Left renal cortex interstitium (tissue), 4 donors: ENCODE measurements at regions not wholly inside any gene's neighbourhood (a gene's known extent, or its start where the extent isn't known, plus 50 kb on each side); places are given as distances from the start of the nearest gene placed in this dataset.

Experiments used
- DNase-seq, 4 donors: peaks; one replicate each; pipeline ENCODE4 v3.0.0-alpha.2; 2013; ENCODE audit warnings: low read depth in 4 of 4, low spot score in 2 of 4, missing footprints in 1 of 4

- DNase-seq: no peak
Observed at GRCh38 chr12:92438641-92439419, 264.0 kb upstream of the PLEKHG7 start.

GRCh38 chr12:92437452-92437851 lies 265.3 kb upstream of the PLEKHG7 start:
- DNase-seq: no peak

GRCh38 chr12:92436856-92437255 lies 265.9 kb upstream of the PLEKHG7 start:
- DNase-seq: no peak

GRCh38 chr12:92434607-92435025 lies 268.2 kb upstream of the PLEKHG7 start:
- no peak for DNase-seq

- no peak for DNase-seq
Observed at GRCh38 chr12:92432724-92433441, 269.9 kb upstream of the PLEKHG7 start.

GRCh38 chr12:92431146-92431545 lies 271.6 kb upstream of the PLEKHG7 start:
- no peak for DNase-seq

- no peak for DNase-seq
Observed at GRCh38 chr12:92426332-92426731, 276.5 kb upstream of the PLEKHG7 start.

- no peak for DNase-seq
Observed at GRCh38 chr12:92425165-92425564, 277.6 kb upstream of the PLEKHG7 start.

GRCh38 chr12:92424338-92424737 lies 278.5 kb upstream of the PLEKHG7 start:
- no peak for DNase-seq

GRCh38 chr12:92421701-92422100 lies 276.1 kb upstream of the BTG1 start:
- no peak for DNase-seq

GRCh38 chr12:92421042-92421441 lies 275.4 kb upstream of the BTG1 start:
- no peak for DNase-seq

GRCh38 chr12:92419201-92419600 lies 273.6 kb upstream of the BTG1 start:
- no peak for DNase-seq

- no peak for DNase-seq
Observed at GRCh38 chr12:92418381-92418780, 272.7 kb upstream of the BTG1 start.

GRCh38 chr12:92417373-92417772 lies 271.7 kb upstream of the BTG1 start:
- no peak for DNase-seq

- DNase-seq: no peak
Observed at GRCh38 chr12:92416385-92416812, 270.8 kb upstream of the BTG1 start.

- DNase-seq: no peak
Observed at GRCh38 chr12:92414170-92415070, 268.8 kb upstream of the BTG1 start.

- no peak for DNase-seq
Observed at GRCh38 chr12:92413286-92413685, 267.6 kb upstream of the BTG1 start.

- no peak for DNase-seq
Observed at GRCh38 chr12:92412856-92413255, 267.2 kb upstream of the BTG1 start.

- no peak for DNase-seq
Observed at GRCh38 chr12:92411687-92412086, 266.0 kb upstream of the BTG1 start.

GRCh38 chr12:92408072-92408900 lies 262.6 kb upstream of the BTG1 start:
- DNase-seq: no peak
